SK-N-SH (cell line): ENCODE measurements at regions not wholly inside any gene's neighbourhood (a gene's known extent, or its start where the extent isn't known, plus 50 kb on each side); places are given as distances from the start of the nearest gene placed in this dataset.
A peak's percentile ranks its signal among the peaks of the same experiment; 100 is the strongest.

Source experiments
- CTCF ChIA-PET: fragments of 300-600, 350-600 bp; formaldehyde crosslinking; extraction: SDS; loops from one replicate; lab custom pipeline; 2021; lab: Yijun Ruan, JAX
- POLR2A ChIA-PET: fragments of 350-600 bp; sonication (Branson Sonifier 250); formaldehyde crosslinking; extraction: SDS; loops from one replicate; lab custom pipeline; 2020; ENCODE audit warnings: antibody characterized with exemption, inconsistent platforms; lab: Yijun Ruan, JAX
- DNase-seq: peaks from one replicate; pipeline ENCODE4 v3.0.0; 2012
- H2AFZ ChIP-seq: fragments of 200-600 bp; sonication (generic); 2 replicates; pipeline ENCODE4 v1.8.1; 2016; ENCODE audit warnings: antibody characterized with exemption, mild to moderate bottlenecking, low read depth
- H3F3A ChIP-seq: fragments of 200-600 bp; sonication (generic); replicated peaks from 2 replicates; pipeline ENCODE3; 2016; ENCODE audit warnings: antibody characterized with exemption, mild to moderate bottlenecking; ENCODE audit not compliant: insufficient read depth
- H3K27ac ChIP-seq, 2 experiments: fragments of 200-500 bp in 1 of 2; fragments of 200-600 bp in 1 of 2; sonication (Bioruptor generic) in 1 of 2; sonication (generic), shearing (Covaris generic) in 1 of 2; 2 replicates each; pipeline versions ENCODE4 v1.5.1 to v1.6.1; 2014 to 2016; ENCODE audit warnings: low read depth in 2 of 2, inconsistent platforms in 1 of 2, low read length in 1 of 2, mild to moderate bottlenecking in 1 of 2, mixed read lengths in 1 of 2
- H3K27me3 ChIP-seq: fragments of 200-600 bp; sonication (generic), shearing (Covaris generic); 2 replicates; pipeline ENCODE4 v1.6.1; 2016; ENCODE audit warnings: mixed run types; ENCODE audit not compliant: insufficient read depth
- H3K36me3 ChIP-seq, 2 experiments: fragments of 200-500 bp in 1 of 2; fragments of 200-600 bp in 1 of 2; sonication (Bioruptor generic) in 1 of 2; sonication (generic) in 1 of 2; replicated peaks in 1 of 2; 2 replicates each; pipeline versions ENCODE3 to v1.5.1; 2014 to 2016; ENCODE audit warnings: low read length in 1 of 2, mild to moderate bottlenecking in 1 of 2; ENCODE audit not compliant: insufficient read depth in 2 of 2, control insufficient read depth in 1 of 2
- H3K4me1 ChIP-seq, 2 experiments: fragments of 200-500 bp in 1 of 2; fragments of 200-600 bp in 1 of 2; sonication (Bioruptor generic) in 1 of 2; sonication (generic), shearing (Covaris generic) in 1 of 2; 2 replicates each; pipeline versions ENCODE4 v1.5.1 to v1.6.1; 2014 to 2016; ENCODE audit warnings: low read depth in 1 of 2, low read length in 1 of 2, mixed run types in 1 of 2; ENCODE audit not compliant: insufficient read depth in 2 of 2, control insufficient read depth in 1 of 2
- H3K4me2 ChIP-seq: fragments of 200-600 bp; sonication (generic), shearing (Covaris generic); 2 replicates; pipeline ENCODE4 v1.6.1; 2017; ENCODE audit warnings: mixed run types
- H3K4me3 ChIP-seq, 2 experiments: fragments of 200-500 bp in 1 of 2; fragments of 200-600 bp in 1 of 2; sonication (Bioruptor generic) in 1 of 2; sonication (generic), shearing (Covaris generic) in 1 of 2; 2 replicates each; pipeline versions ENCODE4 v1.5.1 to v1.8.1; 2014 to 2016; ENCODE audit warnings: low read depth in 2 of 2, inconsistent platforms in 1 of 2, low read length in 1 of 2, mild to moderate bottlenecking in 1 of 2, mixed read lengths in 1 of 2, moderate library complexity in 1 of 2
- H3K79me2 ChIP-seq: fragments of 200-600 bp; sonication (generic); 2 replicates; pipeline ENCODE4 v1.8.1; 2017; ENCODE audit warnings: mild to moderate bottlenecking; ENCODE audit not compliant: insufficient read depth
- H3K9ac ChIP-seq: fragments of 200-600 bp; sonication (generic); 2 replicates; pipeline ENCODE4 v1.6.1; 2017; ENCODE audit warnings: mixed run types
- H3K9me2 ChIP-seq: fragments of 200-600 bp; sonication (generic); 2 replicates; pipeline ENCODE4 v1.6.1; 2017; ENCODE audit warnings: mixed run types
- H3K9me3 ChIP-seq: fragments of 200-600 bp; sonication (generic); 2 replicates; pipeline ENCODE4 v1.6.1; 2017; ENCODE audit warnings: mixed run types, mild to moderate bottlenecking, moderate library complexity
- H4K20me1 ChIP-seq: fragments of 200-600 bp; sonication (generic); 2 replicates; pipeline ENCODE4 v1.6.1; 2017; ENCODE audit warnings: mild to moderate bottlenecking, mixed run types; ENCODE audit not compliant: insufficient read depth
- CHD2 ChIP-seq: fragments of 150-350 bp; IDR thresholded peaks from 2 replicates; pipeline ENCODE4 v1.6.1; 2018; ENCODE audit warnings: low read length; ENCODE audit not compliant: partially characterized antibody
- EP300 ChIP-seq, 2 experiments: IDR thresholded peaks; 2 replicates each; pipeline versions ENCODE4 v1.4.0 to v1.6.1; 2012; ENCODE audit warnings: borderline replicate concordance in 1 of 2, low read depth in 1 of 2, low read length in 1 of 2
- FOXJ3 ChIP-seq: sonication (generic); formaldehyde crosslinking; IDR thresholded peaks from 2 replicates; pipeline ENCODE4 v1.5.1; 2020; ENCODE audit warnings: mild to moderate bottlenecking, missing genetic modification reagents
- GABPA ChIP-seq: IDR thresholded peaks from 2 replicates; pipeline ENCODE4 v1.4.0; 2012; ENCODE audit warnings: low read depth, mild to moderate bottlenecking
- GATA2 ChIP-seq: sonication (generic); formaldehyde crosslinking; IDR thresholded peaks from 2 replicates; pipeline ENCODE4 v1.5.0; 2020; ENCODE audit warnings: mild to moderate bottlenecking, missing genetic modification reagents
- JUND ChIP-seq: IDR thresholded peaks from 2 replicates; pipeline ENCODE4 v1.4.0; 2012
- MAX ChIP-seq: IDR thresholded peaks from 2 replicates; pipeline ENCODE4 v1.4.0; 2012; ENCODE audit warnings: low read depth
- MXI1 ChIP-seq: IDR thresholded peaks from 2 replicates; pipeline ENCODE4 v1.6.1; 2012; ENCODE audit warnings: mild to moderate bottlenecking, low read depth, low read length, improper control_type of control experiment
- PBX3 ChIP-seq: IDR thresholded peaks from 2 replicates; pipeline ENCODE4; 2012
- RAD21 ChIP-seq: IDR thresholded peaks from 2 replicates; pipeline ENCODE4 v1.6.1; 2012; ENCODE audit warnings: mild to moderate bottlenecking, low read length
- RCOR1 ChIP-seq: fragments of 150-350 bp; IDR thresholded peaks from 2 replicates; pipeline ENCODE4 v1.6.1; 2017; ENCODE audit warnings: antibody characterized with exemption, low read length
- REST ChIP-seq: IDR thresholded peaks from 2 replicates; pipeline ENCODE4 v1.6.1; 2012; ENCODE audit warnings: mild to moderate bottlenecking, low read depth, low read length, moderate library complexity
- RFX5 ChIP-seq: IDR thresholded peaks from 2 replicates; pipeline ENCODE4 v1.6.1; 2012; ENCODE audit warnings: mild to moderate bottlenecking, improper control_type of control experiment, low read length
- TCF12 ChIP-seq: IDR thresholded peaks from 2 replicates; pipeline ENCODE4 v1.4.0; 2012
- YY1 ChIP-seq: IDR thresholded peaks from 2 replicates; pipeline ENCODE4 v1.4.0; 2012; ENCODE audit warnings: low read depth, mild to moderate bottlenecking
- ZBTB33 ChIP-seq: IDR thresholded peaks from 2 replicates; pipeline ENCODE4 v1.4.0; 2012; ENCODE audit warnings: low read depth, borderline replicate concordance
- WGBS: methylation state at CpG from one replicate; pipeline ENCODE4 v1.1.6; 2017; ENCODE audit warnings: low lambda C conversion rate; 5-methylcytosine and 5-hydroxymethylcytosine counted together

GRCh38 chr2:58665154-58665553 is 424.0 kb upstream of the FANCL start (continued):
- TF ChIP-seq ZBTB33 (no peak), TCF12 (no peak), JUND (no peak), PBX3 (no peak), RFX5 (no peak)

GRCh38 chr2:58664523-58665151 is 423.5 kb upstream of the FANCL start:
- H3K27ac ChIP-seq = no peak overlapping the region
- H3K9ac ChIP-seq = no peak overlapping the region
- no peaks in the 10 kb centered on the region for H4K20me1 ChIP-seq
- TF ChIP-seq PBX3 (no peak), EP300 (IDR thresholded peaks at IDR 0.05; ENCODE audit: borderline replicate concordance in 1 of 2, low read depth in 1 of 2, low read length in 1 of 2) (peak in 1 of 2 experiments; percentile 69; a peak in 2 of 4 replicates), GABPA (no peak), MAX (no peak), FOXJ3 (CRISPR knock-in tag) (peak; percentile 25; the same call in 1 of the 2 replicates), MXI1 (no peak), REST (no peak), CHD2 (peak; percentile 40), TCF12 (no peak), RCOR1 (no peak), RAD21 (peak; percentile 17; the same call in 1 of the 2 replicates), RFX5 (no peak), GATA2 (CRISPR knock-in tag) (peak; percentile 74), YY1 (no peak), ZBTB33 (no peak)
- peaks cover 0 to 5% of the 10 kb centered on the region in 2 experiments; a peak in 2 of 4 replicates for H3K4me1 ChIP-seq
- no peaks in the 10 kb centered on the region for H3F3A ChIP-seq
- 23% methylated on average over 5 of the region's 5 CpGs for WGBS
- no peaks in the 10 kb centered on the region for H3K79me2 ChIP-seq
- no peak overlapping the region for H3K4me2 ChIP-seq
- H3K36me3 ChIP-seq = no peaks in the 10 kb centered on the region
- ChIA-PET CTCF (interaction anchor here (0.6 to 1.4 kb wide), 4 partner anchors 11 to 533 kb away, joined by 3 to 4 read pairs (median 4); no protein-coding TSS in a partner anchor), POLR2A (no interaction called here)
- H3K27me3 ChIP-seq = no peaks in the 10 kb centered on the region
- DNase-seq = peak; percentile 1
- H3K9me3 ChIP-seq = no peaks in the 10 kb centered on the region
- H3K9me2 ChIP-seq = 0 out of 2 replicates have a peak, but pooled peaks cover 3% of the 10 kb centered on the region
- no peak overlapping the region for H3K4me3 ChIP-seq
- no peak overlapping the region for H2AFZ ChIP-seq
